ENCODE measurements at regions not wholly inside any gene's neighbourhood (a gene's known extent, or its start where the extent isn't known, plus 50 kb on each side); places are given as distances from the start of the nearest gene placed in this dataset.
A peak's percentile ranks its signal among the peaks of the same experiment; 100 is the strongest.
"Not testable (repeated sequence)": the region's sequence is repeated elsewhere in the genome, so short reads cannot be mapped to it uniquely, and the experiment has no call there.

GRCh38 chr3:109687626-109688025, 350.3 kb upstream of the DPPA4 start:
- no peak overlapping the region for H3K4me3 ChIP-seq (ENCODE audit: low read length)
- DNase-seq (ENCODE audit: low read depth), result no peak
- no peak for TF ChIP-seq CTCF (IDR thresholded peaks at IDR 0.05; ENCODE audit: insufficient read depth, low read depth, low read length, missing control alignments)

- no peak overlapping the region for H3K4me3 ChIP-seq (ENCODE audit: low read length)
- TF ChIP-seq CTCF (IDR thresholded peaks at IDR 0.05; ENCODE audit: insufficient read depth, low read depth, low read length, missing control alignments), result peak; percentile 8
- DNase-seq (ENCODE audit: low read depth), result no peak
Measured at GRCh38 chr3:109696932-109697331, 359.6 kb upstream of the DPPA4 start.

GRCh38 chr3:109702252-109702651, 364.9 kb upstream of the DPPA4 start:
- no peak for TF ChIP-seq CTCF (IDR thresholded peaks at IDR 0.05; ENCODE audit: insufficient read depth, low read depth, low read length, missing control alignments)
- DNase-seq (ENCODE audit: low read depth), result peak; percentile 49
- no peak overlapping the region for H3K4me3 ChIP-seq (ENCODE audit: low read length)

- no peak for TF ChIP-seq CTCF (IDR thresholded peaks at IDR 0.05; ENCODE audit: insufficient read depth, low read depth, low read length, missing control alignments)
- no peak overlapping the region for H3K4me3 ChIP-seq (ENCODE audit: low read length)
- DNase-seq (ENCODE audit: low read depth), result no peak
Measured at GRCh38 chr3:109702976-109703375, 365.6 kb upstream of the DPPA4 start.

GRCh38 chr3:109705133-109705532, 367.8 kb upstream of the DPPA4 start:
- H3K4me3 ChIP-seq (ENCODE audit: low read length); DNase-seq (ENCODE audit: low read depth): not testable (repeated sequence)

- H3K4me3 ChIP-seq (ENCODE audit: low read length), result no peak overlapping the region
- TF ChIP-seq CTCF (IDR thresholded peaks at IDR 0.05; ENCODE audit: insufficient read depth, low read depth, low read length, missing control alignments), result no peak
- DNase-seq (ENCODE audit: low read depth), result no peak
Measured at GRCh38 chr3:109707617-109708016, 370.3 kb upstream of the DPPA4 start.

GRCh38 chr3:109713288-109713687, 375.9 kb upstream of the DPPA4 start:
- TF ChIP-seq CTCF (IDR thresholded peaks at IDR 0.05; ENCODE audit: insufficient read depth, low read depth, low read length, missing control alignments), result no peak
- no peak for DNase-seq (ENCODE audit: low read depth)
- H3K4me3 ChIP-seq (ENCODE audit: low read length), result no peak overlapping the region

GRCh38 chr3:109715707-109716106, 378.4 kb upstream of the DPPA4 start:
- no peak for TF ChIP-seq CTCF (IDR thresholded peaks at IDR 0.05; ENCODE audit: insufficient read depth, low read depth, low read length, missing control alignments)
- no peak overlapping the region for H3K4me3 ChIP-seq (ENCODE audit: low read length)
- no peak for DNase-seq (ENCODE audit: low read depth)

Data from epithelial cell of esophagus (primary cell).